Adrenal gland (tissue), 9 donors: ENCODE measurements at regions not wholly inside any gene's neighbourhood (a gene's known extent, or its start where the extent isn't known, plus 50 kb on each side); places are given as distances from the start of the nearest gene placed in this dataset.
A peak's percentile ranks its signal among the peaks of the same experiment; 100 is the strongest.

Experiments used
- DNase-seq, 7 donors: peaks; one replicate each; pipeline ENCODE4 v3.0.0-alpha.2; 2019 to 2020
- H3K27ac ChIP-seq, 5 donors: fragments of 200-600 bp; sonication (generic) in 4 of 5; 1 replicate in 3 of 5; 2 replicates in 2 of 5; pipeline versions ENCODE4 v1.5.1 to v1.8.0; 2016 to 2020; ENCODE audit warnings: mild to moderate bottlenecking in 1 of 5
- H3K27me3 ChIP-seq: fragments of 200-600 bp; 2 replicates; pipeline ENCODE4 v1.8.0; 2021
- H3K36me3 ChIP-seq, 2 donors: fragments of 200-600 bp; replicated peaks in 1 of 2; 1 replicate in 1 of 2; 2 replicates in 1 of 2; pipeline versions ENCODE4 v1.5.1 to v1.8.0; 2018 to 2022
- H3K4me1 ChIP-seq, 2 donors: fragments of 200-600 bp; replicated peaks in 1 of 2; 1 replicate in 1 of 2; 2 replicates in 1 of 2; pipeline versions ENCODE4 v1.5.1 to v1.8.0; 2018 to 2021
- H3K4me3 ChIP-seq, 4 donors: fragments of 200-600 bp; sonication (generic) in 3 of 4; one replicate each; pipeline ENCODE4 v1.5.1; 2016 to 2018
- H3K9me3 ChIP-seq, 3 donors: fragments of 200-600 bp; sonication (generic) in 1 of 3; replicated peaks in 1 of 3; 1 replicate in 2 of 3; 2 replicates in 1 of 3; pipeline versions ENCODE4 v1.5.1 to v1.8.0; 2016 to 2021
- CTCF ChIP-seq, 6 experiments: fragments of 450-650 bp in 4 of 6; fragments of 200-600 bp in 2 of 6; sonication (generic) in 1 of 6; IDR thresholded peaks; 1 replicate in 5 of 6; 2 replicates in 1 of 6; pipeline versions ENCODE4 v1.5.1 to v1.8.0; 2016 to 2021; ENCODE audit warnings: antibody characterized with exemption in 6 of 6, mild to moderate bottlenecking in 2 of 6, moderate library complexity in 1 of 6
- POLR2A ChIP-seq, 2 donors: fragments of 450-650 bp; IDR thresholded peaks; one replicate each; pipeline ENCODE4 v1.6.1; 2017; ENCODE audit warnings: antibody characterized with exemption in 2 of 2, mild to moderate bottlenecking in 2 of 2, moderate library complexity in 1 of 2
- WGBS, 4 donors: extraction: QIAGEN DNeasy Blood & Tissue Kit in 2 of 4; methylation state at CpG; one replicate each; pipeline versions ENCODE4 v1.1.5 to v1.1.7; 2013 to 2017; 5-methylcytosine and 5-hydroxymethylcytosine counted together
- intact Hi-C, 2 donors: fragments of 100-400 bp; cut with DNase I; formaldehyde crosslinking; loops; one replicate each; pipeline versions ENCODE4 v1.14.1 to v1.15.0; 2022 to 2023
- donor health status: healthy with polysubstance abuse.
- donor health status: Bipolar disorder and iron deficiency.
- donor health status: DM: yes; HTN: yes; CAD: no.
- donor health status: DM: no; HTN: no; CAD: no.
- donor health status: DM: no; HTN: no; CAD: no.

- intact Hi-C loops: no loop called here
- 55 to 75% (median 65%) methylated on average over 10 to 28 of the region's 28 CpGs for WGBS, 4 donors
These were observed 59.2 kb downstream of the C9orf50 start for GRCh38 chr9:129561594-129562281.

GRCh38 chr9:129560881-129561306, 60.0 kb downstream of the C9orf50 start:
- TF ChIP-seq POLR2A (IDR thresholded peaks at IDR 0.05) (no peak), CTCF (IDR thresholded peaks at IDR 0.05) (no peak)
- intact Hi-C loops: no loop called here
- H3K4me1 ChIP-seq: no peaks in the 10 kb centered on the region
- H3K27me3 ChIP-seq: no peaks in the 10 kb centered on the region
- no peak overlapping the region for H3K4me3 ChIP-seq
- H3K36me3 ChIP-seq: no peaks in the 10 kb centered on the region
- 62 to 74% (median 69%) methylated on average over 13 of the region's 13 CpGs for WGBS, 4 donors
- peak in 6 of 7 donors; percentile 58 to 82 (median 70) for DNase-seq
- H3K27ac ChIP-seq: peak overlapping the region in 2 of 5 donors; percentile 29 to 32
- H3K9me3 ChIP-seq: no peaks in the 10 kb centered on the region

More at GRCh38 chr9:129561594-129562281, 59.2 kb downstream of the C9orf50 start:
- Histone ChIP-seq H3K36me3 (no peaks in the 10 kb centered on the region), H3K4me1 (no peaks in the 10 kb centered on the region), H3K4me3 (no peak overlapping the region), H3K27ac (peak overlapping the region in 2 of 5 donors; percentile 29 to 32), H3K9me3 (no peaks in the 10 kb centered on the region), H3K27me3 (no peaks in the 10 kb centered on the region)
- TF ChIP-seq POLR2A (IDR thresholded peaks at IDR 0.05) (no peak), CTCF (IDR thresholded peaks at IDR 0.05) (no peak)
- DNase-seq: peak in 6 of 7 donors; percentile 48 to 74 (median 62)

- H3K4me1 ChIP-seq: no peaks in the 10 kb centered on the region
- no peak for DNase-seq
- 95 to 98% (median 97%) methylated on average over 4 of the region's 4 CpGs for WGBS, 4 donors
- H3K36me3 ChIP-seq: no peaks in the 10 kb centered on the region
- no peaks in the 10 kb centered on the region for H3K27me3 ChIP-seq
- no peak overlapping the region for H3K4me3 ChIP-seq
- no peak overlapping the region for H3K27ac ChIP-seq
- TF ChIP-seq CTCF (IDR thresholded peaks at IDR 0.05) (no peak), POLR2A (IDR thresholded peaks at IDR 0.05) (no peak)
- H3K9me3 ChIP-seq: no peaks in the 10 kb centered on the region
- intact Hi-C loops: no loop called here
These were observed 61.4 kb downstream of the C9orf50 start for GRCh38 chr9:129559506-129559881.

- Histone ChIP-seq H3K36me3 (no peaks in the 10 kb centered on the region), H3K4me1 (no peaks in the 10 kb centered on the region), H3K27me3 (no peaks in the 10 kb centered on the region), H3K27ac (peak overlapping the region in 1 of 5 donors; percentile 52), H3K9me3 (no peaks in the 10 kb centered on the region), H3K4me3 (no peak overlapping the region)
- TF ChIP-seq CTCF (IDR thresholded peaks at IDR 0.05) (no peak), POLR2A (IDR thresholded peaks at IDR 0.05) (no peak)
- 55 to 77% (median 63%) methylated on average over 6 to 21 of the region's 21 CpGs for WGBS, 4 donors
- intact Hi-C loops: no loop called here
- no peak for DNase-seq
These were observed 62.1 kb downstream of the C9orf50 start for GRCh38 chr9:129558551-129559505.
